D721Med (cell line): ENCODE measurements at regions not wholly inside any gene's neighbourhood (a gene's known extent, or its start where the extent isn't known, plus 50 kb on each side); places are given as distances from the start of the nearest gene placed in this dataset.

Experiments
- DNase-seq: peaks from one replicate; pipeline ENCODE4 v3.0.0; 2011; ENCODE audit warnings: low spot score; ENCODE audit not compliant: insufficient read length
- FAIRE-seq: peaks from 2 replicates; lab custom pipeline; 2011; peaks lifted over from hg19 to GRCh38; lab: Jason Lieb, UNC
- CTCF ChIP-seq: IDR thresholded peaks from 2 replicates; pipeline ENCODE4 v1.5.1; 2012; ENCODE audit warnings: mild to moderate bottlenecking, control low read depth; ENCODE audit not compliant: insufficient read depth; ENCODE audit errors: missing control alignments

- TF ChIP-seq CTCF: no peak
- DNase-seq (no peak), FAIRE-seq (no peak)
Observed at GRCh38 chr4:100130964-100131363, 59.3 kb downstream of the DDIT4L start.

GRCh38 chr4:100130491-100130890, 59.8 kb downstream of the DDIT4L start:
- FAIRE-seq: no peak
- DNase-seq: no peak
- TF ChIP-seq CTCF: no peak

GRCh38 chr4:100129774-100130173, 60.5 kb downstream of the DDIT4L start:
- FAIRE-seq (no peak), DNase-seq (no peak)

GRCh38 chr4:100128338-100128737, 61.9 kb downstream of the DDIT4L start:
- TF ChIP-seq CTCF: no peak
- no peak for FAIRE-seq

More at GRCh38 chr4:100129774-100130173, 60.5 kb downstream of the DDIT4L start:
- no peak for TF ChIP-seq CTCF

GRCh38 chr4:100124715-100125114, 65.6 kb downstream of the DDIT4L start:
- DNase-seq: no peak
- FAIRE-seq: no peak
- no peak for TF ChIP-seq CTCF

More at GRCh38 chr4:100128338-100128737, 61.9 kb downstream of the DDIT4L start:
- DNase-seq: no peak

- TF ChIP-seq CTCF: no peak
- DNase-seq (no peak), FAIRE-seq (no peak)
Observed at GRCh38 chr4:100118181-100118580, 72.1 kb downstream of the DDIT4L start.

GRCh38 chr4:100117750-100118149, 72.5 kb downstream of the DDIT4L start:
- TF ChIP-seq CTCF: no peak
- FAIRE-seq (no peak), DNase-seq (no peak)
